ENCODE measurements at regions not wholly inside any gene's neighbourhood (a gene's known extent, or its start where the extent isn't known, plus 50 kb on each side); places are given as distances from the start of the nearest gene placed in this dataset.

GRCh38 chr5:105739732-105740131 lies 1931.0 kb downstream of the EFNA5 start:
- no peak overlapping the region for H3K4me3 Mint-ChIP-seq
- no peak for ATAC-seq (ENCODE audit: low read depth)
- H3K27ac Mint-ChIP-seq, result no peak overlapping the region
- H3K4me1 Mint-ChIP-seq, result no peaks in the 10 kb centered on the region
- peaks cover 2% of the 10 kb centered on the region for H3K9me3 Mint-ChIP-seq
- no peaks in the 10 kb centered on the region for H3K36me3 Mint-ChIP-seq
- no peaks in the 10 kb centered on the region for H3K27me3 Mint-ChIP-seq
- no peak for DNase-seq (ENCODE audit: low spot score in 2 of 2)

- H3K27me3 Mint-ChIP-seq, result no peaks in the 10 kb centered on the region
- H3K4me1 Mint-ChIP-seq, result no peaks in the 10 kb centered on the region
- DNase-seq (ENCODE audit: low spot score in 2 of 2) (no peak), ATAC-seq (ENCODE audit: low read depth) (no peak)
- H3K9me3 Mint-ChIP-seq, result no peaks in the 10 kb centered on the region
- H3K36me3 Mint-ChIP-seq, result no peaks in the 10 kb centered on the region
- H3K4me3 Mint-ChIP-seq, result no peak overlapping the region
- peak overlapping the region; percentile 35 for H3K27ac Mint-ChIP-seq
Measured at GRCh38 chr5:105735704-105736103, 1935.0 kb downstream of the EFNA5 start.

GRCh38 chr5:105730982-105731381 lies 1939.8 kb downstream of the EFNA5 start:
- ATAC-seq (ENCODE audit: low read depth) (no peak), DNase-seq (ENCODE audit: low spot score in 2 of 2) (no peak)
- Mint-ChIP-seq H3K4me1 (no peaks in the 10 kb centered on the region), H3K27me3 (no peaks in the 10 kb centered on the region), H3K27ac (no peak overlapping the region), H3K36me3 (no peaks in the 10 kb centered on the region), H3K4me3 (no peak overlapping the region), H3K9me3 (peaks cover 1% of the 10 kb centered on the region)

DNA sequence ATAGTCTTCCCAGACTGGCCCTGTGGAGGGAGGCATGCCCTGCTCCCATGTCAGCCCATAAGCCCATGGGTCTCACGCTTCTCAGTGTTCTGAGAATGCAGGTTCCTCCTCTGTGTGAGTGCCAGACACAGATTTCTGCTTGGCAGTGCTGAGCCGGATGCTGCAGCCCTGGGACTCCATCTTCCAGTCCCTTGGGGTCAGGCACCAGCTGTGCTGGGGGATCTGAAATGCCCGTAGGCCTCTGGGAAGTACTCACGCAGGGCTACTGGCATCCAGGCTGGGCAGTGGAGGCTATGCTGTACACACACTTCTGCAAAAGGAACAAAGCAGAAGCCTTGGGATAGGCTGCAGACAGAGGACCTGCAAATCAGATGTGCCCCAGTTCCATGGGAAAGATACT lies 1944.6 kb downstream of the EFNA5 start:
- H3K36me3 Mint-ChIP-seq, result no peaks in the 10 kb centered on the region
- H3K27ac Mint-ChIP-seq, result no peak overlapping the region
- ATAC-seq (ENCODE audit: low read depth) (no peak), DNase-seq (ENCODE audit: low spot score in 2 of 2) (no peak)
- H3K4me3 Mint-ChIP-seq, result no peak overlapping the region
- no peaks in the 10 kb centered on the region for H3K27me3 Mint-ChIP-seq
- H3K9me3 Mint-ChIP-seq, result peaks cover 3% of the 10 kb centered on the region
- H3K4me1 Mint-ChIP-seq, result no peaks in the 10 kb centered on the region

- Mint-ChIP-seq H3K4me1 (no peaks in the 10 kb centered on the region), H3K4me3 (no peak overlapping the region), H3K27me3 (no peaks in the 10 kb centered on the region), H3K36me3 (no peaks in the 10 kb centered on the region), H3K27ac (no peak overlapping the region), H3K9me3 (peaks cover 7% of the 10 kb centered on the region)
- DNase-seq (ENCODE audit: low spot score in 2 of 2), result no peak
- no peak for ATAC-seq (ENCODE audit: low read depth)
Measured at GRCh38 chr5:105708442-105708841, 1962.3 kb downstream of the EFNA5 start.

- DNase-seq (ENCODE audit: low spot score in 2 of 2), result no peak
- Mint-ChIP-seq H3K27ac (no peak overlapping the region), H3K27me3 (no peaks in the 10 kb centered on the region), H3K36me3 (no peaks in the 10 kb centered on the region), H3K4me3 (no peak overlapping the region), H3K9me3 (peaks cover 12% of the 10 kb centered on the region), H3K4me1 (no peaks in the 10 kb centered on the region)
- ATAC-seq (ENCODE audit: low read depth), result no peak
Measured at GRCh38 chr5:105702323-105702722, 1968.4 kb downstream of the EFNA5 start.

GRCh38 chr5:105696440-105696839 lies 1974.3 kb downstream of the EFNA5 start:
- Mint-ChIP-seq H3K27me3 (no peaks in the 10 kb centered on the region), H3K27ac (no peak overlapping the region), H3K4me1 (no peaks in the 10 kb centered on the region), H3K9me3 (peaks cover 5% of the 10 kb centered on the region), H3K4me3 (no peak overlapping the region), H3K36me3 (no peaks in the 10 kb centered on the region)
- ATAC-seq (ENCODE audit: low read depth) (no peak), DNase-seq (ENCODE audit: low spot score in 2 of 2) (no peak)

GRCh38 chr5:105695941-105696340 lies 1974.8 kb downstream of the EFNA5 start:
- Mint-ChIP-seq H3K36me3 (no peaks in the 10 kb centered on the region), H3K27ac (no peak overlapping the region)

DNA sequence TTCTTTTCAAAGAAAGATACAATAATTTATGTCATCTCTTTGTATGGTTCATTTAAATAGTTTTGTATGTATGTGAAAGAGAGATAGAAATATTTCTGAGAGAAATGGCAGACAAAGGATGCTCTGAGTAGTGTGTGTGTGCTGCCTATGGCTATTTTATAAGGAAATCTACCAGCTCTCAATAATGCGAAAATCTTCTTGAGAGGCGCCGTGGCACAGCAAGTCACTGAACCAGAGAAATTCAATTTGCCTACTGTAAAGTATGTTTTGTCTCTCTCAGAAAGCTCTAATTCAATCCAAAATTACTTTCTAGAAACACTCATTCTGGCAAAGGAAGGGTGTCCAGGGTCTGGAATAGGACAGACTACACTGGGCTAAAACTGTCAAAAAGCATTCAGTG lies 1981.1 kb downstream of the EFNA5 start:
- no peaks in the 10 kb centered on the region for H3K36me3 Mint-ChIP-seq
- ATAC-seq (ENCODE audit: low read depth) (no peak), DNase-seq (ENCODE audit: low spot score in 2 of 2) (no peak)
- H3K4me3 Mint-ChIP-seq, result no peak overlapping the region
- H3K4me1 Mint-ChIP-seq, result no peaks in the 10 kb centered on the region
- H3K9me3 Mint-ChIP-seq, result no peaks in the 10 kb centered on the region
- no peaks in the 10 kb centered on the region for H3K27me3 Mint-ChIP-seq
- no peak overlapping the region for H3K27ac Mint-ChIP-seq

More at GRCh38 chr5:105695941-105696340, 1974.8 kb downstream of the EFNA5 start:
- H3K4me1 Mint-ChIP-seq, result no peaks in the 10 kb centered on the region
- no peak for ATAC-seq (ENCODE audit: low read depth)
- DNase-seq (ENCODE audit: low spot score in 2 of 2), result no peak
- H3K9me3 Mint-ChIP-seq, result peaks cover 3% of the 10 kb centered on the region
- H3K4me3 Mint-ChIP-seq, result no peak overlapping the region
- H3K27me3 Mint-ChIP-seq, result no peaks in the 10 kb centered on the region

DNA sequence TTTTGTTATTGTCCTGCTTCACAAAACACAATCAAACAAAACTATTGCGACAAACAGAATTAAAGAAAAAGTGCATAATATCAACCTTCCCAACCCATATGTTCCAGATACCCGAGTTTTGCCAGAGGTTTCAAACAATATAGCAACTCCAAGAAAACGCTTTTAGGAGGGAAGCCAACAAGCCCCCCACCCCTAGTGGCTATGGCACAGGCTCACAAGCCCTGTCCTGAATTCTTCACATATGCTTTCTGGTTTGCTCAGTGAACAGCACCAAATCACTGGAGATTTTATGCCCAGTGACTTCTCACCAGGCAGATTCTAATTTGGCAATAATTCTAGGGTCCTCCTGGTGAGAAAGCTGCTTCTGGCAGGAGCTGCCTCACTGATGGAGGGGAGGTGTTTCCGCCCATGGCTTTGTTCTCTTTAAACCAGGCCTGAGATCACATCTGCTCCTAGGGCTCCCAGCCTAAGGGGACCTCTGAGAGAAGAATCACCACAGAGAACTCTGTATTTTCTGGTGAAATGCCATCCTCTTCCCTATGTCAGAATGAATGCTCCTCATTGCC lies 1982.4 kb downstream of the EFNA5 start:
- Mint-ChIP-seq H3K36me3 (no peaks in the 10 kb centered on the region), H3K27me3 (no peaks in the 10 kb centered on the region), H3K4me3 (no peak overlapping the region), H3K27ac (no peak overlapping the region), H3K4me1 (no peaks in the 10 kb centered on the region), H3K9me3 (peaks cover 2% of the 10 kb centered on the region)
- DNase-seq (ENCODE audit: low spot score in 2 of 2), result no peak
- ATAC-seq (ENCODE audit: low read depth), result no peak

DNA sequence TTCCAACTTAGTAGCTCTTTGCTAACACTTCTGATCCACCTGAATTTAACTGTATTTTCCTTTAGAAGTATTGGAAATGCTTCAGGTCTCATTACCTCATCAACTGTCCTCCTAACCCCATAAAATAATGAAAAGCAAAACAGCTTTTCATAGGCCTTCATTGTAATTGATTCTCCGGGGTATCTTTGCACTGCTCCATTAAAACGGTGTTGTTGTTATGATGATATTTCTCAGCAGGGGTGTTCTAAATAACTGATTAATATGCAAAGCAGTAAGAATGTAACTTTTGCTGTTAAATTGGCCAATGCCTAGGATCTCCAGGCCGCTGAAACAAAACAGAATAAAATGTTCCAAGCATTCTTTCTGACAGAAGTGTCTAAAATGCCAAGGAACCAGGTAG lies 1983.2 kb downstream of the EFNA5 start:
- H3K4me1 Mint-ChIP-seq, result no peaks in the 10 kb centered on the region
- H3K9me3 Mint-ChIP-seq, result peaks cover 4% of the 10 kb centered on the region
- DNase-seq (ENCODE audit: low spot score in 2 of 2) (no peak), ATAC-seq (ENCODE audit: low read depth) (no peak)
- H3K4me3 Mint-ChIP-seq, result no peak overlapping the region
- H3K36me3 Mint-ChIP-seq, result no peaks in the 10 kb centered on the region
- no peaks in the 10 kb centered on the region for H3K27me3 Mint-ChIP-seq
- H3K27ac Mint-ChIP-seq, result no peak overlapping the region

DNA sequence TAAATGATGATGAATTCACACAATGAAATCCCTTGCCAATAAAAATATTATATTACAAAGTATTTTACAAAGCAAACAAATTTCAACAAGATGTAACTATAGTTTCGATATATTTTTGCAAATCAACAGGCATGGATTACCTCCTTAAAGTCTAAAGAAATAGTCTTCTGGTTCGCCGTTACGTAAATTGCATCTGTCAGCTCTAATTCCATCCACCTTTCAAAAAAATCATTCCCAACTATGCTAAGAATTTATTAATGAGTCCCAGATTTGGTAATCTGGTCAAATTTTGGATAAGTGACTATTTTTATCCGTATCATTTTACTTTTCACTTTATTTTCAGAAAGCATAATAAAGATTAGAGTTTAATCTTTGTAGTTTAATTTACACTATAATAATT lies 1984.9 kb downstream of the EFNA5 start:
- H3K9me3 Mint-ChIP-seq, result peaks cover 4% of the 10 kb centered on the region
- H3K4me1 Mint-ChIP-seq, result no peaks in the 10 kb centered on the region
- no peak for DNase-seq (ENCODE audit: low spot score in 2 of 2)
- no peak overlapping the region for H3K4me3 Mint-ChIP-seq
- no peak for ATAC-seq (ENCODE audit: low read depth)
- no peak overlapping the region for H3K27ac Mint-ChIP-seq
- no peaks in the 10 kb centered on the region for H3K36me3 Mint-ChIP-seq
- H3K27me3 Mint-ChIP-seq, result no peaks in the 10 kb centered on the region

GRCh38 chr5:105684799-105685198 lies 1985.9 kb downstream of the EFNA5 start:
- Mint-ChIP-seq H3K4me1 (no peaks in the 10 kb centered on the region), H3K36me3 (no peaks in the 10 kb centered on the region), H3K4me3 (no peak overlapping the region), H3K27ac (no peak overlapping the region), H3K27me3 (no peaks in the 10 kb centered on the region), H3K9me3 (peaks cover 4% of the 10 kb centered on the region)
- no peak for DNase-seq (ENCODE audit: low spot score in 2 of 2)
- no peak for ATAC-seq (ENCODE audit: low read depth)

DNA sequence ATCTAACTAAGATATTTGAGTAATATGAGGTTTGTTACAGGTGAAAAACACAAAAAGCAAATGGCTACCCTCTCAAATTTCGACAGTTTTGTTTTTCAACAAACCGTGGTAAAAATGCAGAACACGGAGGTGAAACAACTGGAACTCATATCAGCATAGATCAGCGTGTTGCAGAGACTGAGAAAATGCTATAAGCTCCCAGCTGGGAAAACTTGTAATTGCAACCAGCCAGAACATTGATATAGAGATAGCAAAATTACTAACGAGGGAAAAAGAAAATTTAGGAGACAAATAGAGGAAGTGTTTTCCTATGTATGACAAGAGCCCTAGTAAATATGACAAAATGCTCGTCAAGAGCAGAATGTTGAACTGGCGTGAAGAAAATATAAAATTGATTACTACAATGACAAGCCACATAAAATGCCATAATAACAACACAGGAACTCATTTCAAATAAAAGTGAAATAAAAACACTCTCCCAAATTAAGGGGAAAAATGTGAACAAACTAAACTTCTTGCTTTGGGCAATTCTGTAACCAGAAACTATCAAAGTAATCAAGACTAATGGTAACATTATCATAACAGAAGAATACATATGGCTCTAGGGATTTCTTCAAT lies 1989.8 kb downstream of the EFNA5 start:
- no peak for DNase-seq (ENCODE audit: low spot score in 2 of 2)
- no peak overlapping the region for H3K27ac Mint-ChIP-seq
- H3K9me3 Mint-ChIP-seq, result peaks cover 5% of the 10 kb centered on the region
- H3K36me3 Mint-ChIP-seq, result no peaks in the 10 kb centered on the region
- no peak for ATAC-seq (ENCODE audit: low read depth)
- H3K27me3 Mint-ChIP-seq, result no peaks in the 10 kb centered on the region
- H3K4me3 Mint-ChIP-seq, result no peak overlapping the region
- H3K4me1 Mint-ChIP-seq, result no peaks in the 10 kb centered on the region

- H3K27ac Mint-ChIP-seq, result no peak overlapping the region
- no peaks in the 10 kb centered on the region for H3K27me3 Mint-ChIP-seq
- DNase-seq (ENCODE audit: low spot score in 2 of 2), result no peak
- no peaks in the 10 kb centered on the region for H3K36me3 Mint-ChIP-seq
- H3K4me3 Mint-ChIP-seq, result no peak overlapping the region
- no peak for ATAC-seq (ENCODE audit: low read depth)
- H3K4me1 Mint-ChIP-seq, result no peaks in the 10 kb centered on the region
- H3K9me3 Mint-ChIP-seq, result peaks cover 3% of the 10 kb centered on the region
Measured at GRCh38 chr5:105677291-105677690, 1993.4 kb downstream of the EFNA5 start.
